Activated CD8-positive, alpha-beta memory T cell treated with anti-CD3 and anti-CD28 coated beads, Interleukin-2, amount 50 U/mL, for 1 hour (primary cell): ENCODE measurements at regions not wholly inside any gene's neighbourhood (a gene's known extent, or its start where the extent isn't known, plus 50 kb on each side); places are given as distances from the start of the nearest gene placed in this dataset.

Experiments
- DNase-seq: peaks from one replicate; pipeline ENCODE4 v3.0.0-alpha.2; 2020; ENCODE audit errors: extremely low read depth

- DNase-seq: no peak
Measured at GRCh38 chr11:45518141-45518832, 147.1 kb downstream of the CHST1 start.

GRCh38 chr11:45517171-45517770, 148.2 kb downstream of the CHST1 start:
- DNase-seq: no peak

GRCh38 chr11:45513821-45514340, 151.5 kb downstream of the CHST1 start:
- DNase-seq: no peak

- DNase-seq: no peak
Measured at GRCh38 chr11:45512471-45513148, 152.8 kb downstream of the CHST1 start.

GRCh38 chr11:45511566-45511965, 153.9 kb downstream of the CHST1 start:
- DNase-seq: no peak

GRCh38 chr11:45507916-45508315, 157.5 kb downstream of the CHST1 start:
- no peak for DNase-seq

- no peak for DNase-seq
Measured at GRCh38 chr11:45503311-45503710, 162.1 kb downstream of the CHST1 start.

GRCh38 chr11:45502226-45502545, 163.2 kb downstream of the CHST1 start:
- no peak for DNase-seq

GRCh38 chr11:45501392-45502225, 163.8 kb downstream of the CHST1 start:
- DNase-seq: no peak

GRCh38 chr11:45500451-45500850, 165.0 kb downstream of the CHST1 start:
- DNase-seq: no peak

GRCh38 chr11:45494738-45495137, 170.7 kb downstream of the CHST1 start:
- DNase-seq: no peak

GRCh38 chr11:45489281-45489905, 176.0 kb downstream of the CHST1 start:
- no peak for DNase-seq

- DNase-seq: no peak
Measured at GRCh38 chr11:45486461-45486860, 179.0 kb downstream of the CHST1 start.

- no peak for DNase-seq
Measured at GRCh38 chr11:45485070-45485707, 180.2 kb downstream of the CHST1 start.

- DNase-seq: no peak
Measured at GRCh38 chr11:45484326-45484883, 181.0 kb downstream of the CHST1 start.

- no peak for DNase-seq
Measured at GRCh38 chr11:45483416-45483815, 182.0 kb downstream of the CHST1 start.

GRCh38 chr11:45482331-45482730, 183.1 kb downstream of the CHST1 start:
- no peak for DNase-seq

GRCh38 chr11:45481026-45481425, 184.4 kb downstream of the CHST1 start:
- no peak for DNase-seq

- DNase-seq: no peak
Measured at GRCh38 chr11:45477588-45477987, 187.8 kb downstream of the CHST1 start.

- DNase-seq: no peak
Measured at GRCh38 chr11:45476126-45476525, 189.3 kb downstream of the CHST1 start.

GRCh38 chr11:45475173-45475572, 189.0 kb upstream of the SYT13 start:
- DNase-seq: no peak
